ENCODE measurements at regions not wholly inside any gene's neighbourhood (a gene's known extent, or its start where the extent isn't known, plus 50 kb on each side); places are given as distances from the start of the nearest gene placed in this dataset.

- no peak overlapping the region for H3K4me3 ChIP-seq
- peaks cover 0 to 9% (median 0%) of the 10 kb centered on the region in 3 donors for H3K9me3 ChIP-seq
- H3K36me3 ChIP-seq = no peaks in the 10 kb centered on the region
- no peak for ATAC-seq
- H3K27me3 ChIP-seq = no peaks in the 10 kb centered on the region
- 40 to 50% methylated on average over 6 to 7 of the region's 7 CpGs for WGBS, 2 donors (ENCODE audit: low coverage in 1 of 2)
- TF ChIP-seq POLR2AphosphoS5 (IDR thresholded peaks at IDR 0.05) (no peak), EP300 (IDR thresholded peaks at IDR 0.05) (no peak)
- H3K4me1 ChIP-seq = no peaks in the 10 kb centered on the region
- no peak overlapping the region for H3K27ac ChIP-seq
Observed at GRCh38 chr5:4124221-4124970, 528.8 kb downstream of the IRX1 start.

GRCh38 chr5:4128994-4129393 lies 533.4 kb downstream of the IRX1 start:
- H3K27ac ChIP-seq = no peak overlapping the region
- no peaks in the 10 kb centered on the region for H3K4me1 ChIP-seq
- no peak for ATAC-seq
- no peak overlapping the region for H3K4me3 ChIP-seq
- H3K36me3 ChIP-seq = no peaks in the 10 kb centered on the region
- 80 to 90% methylated on average over 1 to 7 of the region's 9 CpGs for WGBS, 2 donors (ENCODE audit: low coverage in 1 of 2)
- H3K27me3 ChIP-seq = no peaks in the 10 kb centered on the region
- TF ChIP-seq CTCF (IDR thresholded peaks at IDR 0.05) (no peak), EP300 (IDR thresholded peaks at IDR 0.05) (no peak), POLR2A (IDR thresholded peaks at IDR 0.05) (no peak), POLR2AphosphoS5 (IDR thresholded peaks at IDR 0.05) (no peak)
- H3K9me3 ChIP-seq = peaks cover 0 to 13% (median 0%) of the 10 kb centered on the region in 3 donors

GRCh38 chr5:4129523-4129922 lies 533.9 kb downstream of the IRX1 start:
- peaks cover 0 to 13% (median 0%) of the 10 kb centered on the region in 3 donors for H3K9me3 ChIP-seq
- no peak for TF ChIP-seq CTCF (IDR thresholded peaks at IDR 0.05)
- no peak for TF ChIP-seq POLR2AphosphoS5 (IDR thresholded peaks at IDR 0.05)
- TF ChIP-seq POLR2A (IDR thresholded peaks at IDR 0.05) = no peak
- TF ChIP-seq EP300 (IDR thresholded peaks at IDR 0.05) = no peak
- H3K4me3 ChIP-seq = no peak overlapping the region
- no peak for ATAC-seq
- 75 to 100% methylated on average over 1 to 7 of the region's 7 CpGs for WGBS, 2 donors (ENCODE audit: low coverage in 1 of 2)
- H3K27me3 ChIP-seq = no peaks in the 10 kb centered on the region
- H3K27ac ChIP-seq = no peak overlapping the region
- no peaks in the 10 kb centered on the region for H3K36me3 ChIP-seq
- H3K4me1 ChIP-seq = no peaks in the 10 kb centered on the region

- H3K27me3 ChIP-seq = peaks cover 4% of the 10 kb centered on the region
- WGBS, 2 donors (ENCODE audit: low coverage in 1 of 2) = 49 to 72% methylated on average over 2 to 3 of the region's 3 CpGs
- H3K4me3 ChIP-seq = no peak overlapping the region
- H3K27ac ChIP-seq = no peak overlapping the region
- H3K9me3 ChIP-seq = peaks cover 0 to 13% (median 0%) of the 10 kb centered on the region in 3 donors
- H3K36me3 ChIP-seq = no peaks in the 10 kb centered on the region
- TF ChIP-seq POLR2AphosphoS5 (IDR thresholded peaks at IDR 0.05) (no peak), POLR2A (IDR thresholded peaks at IDR 0.05) (no peak), CTCF (IDR thresholded peaks at IDR 0.05) (no peak), EP300 (IDR thresholded peaks at IDR 0.05) (no peak)
- H3K4me1 ChIP-seq = no peaks in the 10 kb centered on the region
- ATAC-seq = no peak
Observed at GRCh38 chr5:4130819-4131218, 535.2 kb downstream of the IRX1 start.

GRCh38 chr5:4137781-4138180 lies 542.1 kb downstream of the IRX1 start:
- no peak overlapping the region for H3K4me3 ChIP-seq
- WGBS, 2 donors (ENCODE audit: low coverage in 1 of 2) = 20 to 27% methylated on average over 7 of the region's 7 CpGs
- peaks cover 5% of the 10 kb centered on the region for H3K27me3 ChIP-seq

More at GRCh38 chr5:4137781-4138180, 542.1 kb downstream of the IRX1 start:
- Histone ChIP-seq H3K27ac (no peak overlapping the region), H3K36me3 (no peaks in the 10 kb centered on the region), H3K9me3 (no peaks in the 10 kb centered on the region), H3K4me1 (no peaks in the 10 kb centered on the region)
- TF ChIP-seq POLR2AphosphoS5 (IDR thresholded peaks at IDR 0.05) (no peak), CTCF (IDR thresholded peaks at IDR 0.05) (no peak), POLR2A (IDR thresholded peaks at IDR 0.05) (no peak), EP300 (IDR thresholded peaks at IDR 0.05) (no peak)
- ATAC-seq = no peak
